Panc1 (cell line): ENCODE measurements at regions not wholly inside any gene's neighbourhood (a gene's known extent, or its start where the extent isn't known, plus 50 kb on each side); places are given as distances from the start of the nearest gene placed in this dataset.

Experiments
- ATAC-seq: fragments of 200-7000 bp; cut with Tn5 transposase; 2 replicates; pipeline ENCODE4 v1.9.1; 2020; ENCODE audit warnings: mild to moderate bottlenecking, moderate library complexity
- BruUV-seq: library from RNA; stranded (reverse); fragments of 400-500 nt; replicated peaks from 2 replicates; lab custom pipeline; 2021; lab: Mats Ljungman, UMichigan
- CTCF ChIA-PET: fragments of 300-600 bp; sonication (Branson Sonifier 250); formaldehyde crosslinking; loops from one replicate; lab custom pipeline; 2022; ENCODE audit warnings: antibody characterized with exemption; lab: Charles Lee
- POLR2A ChIA-PET: fragments of 300-600 bp; sonication (Branson Sonifier 250); formaldehyde crosslinking; loops from one replicate; lab custom pipeline; 2022; ENCODE audit warnings: antibody characterized with exemption; lab: Charles Lee
- DNase-seq: peaks from one replicate; pipeline ENCODE4 v3.0.0-alpha.2; 2010; ENCODE audit warnings: low read depth, low spot score
- H3K27ac ChIP-seq: 2 replicates; pipeline ENCODE4 v1.5.1; 2011; ENCODE audit warnings: mild to moderate bottlenecking, low read length, inconsistent platforms
- H3K27me3 ChIP-seq: fragments of 200-500 bp; sonication (Bioruptor generic); 2 replicates; pipeline ENCODE4 v1.6.0; 2014; ENCODE audit warnings: low read length, inconsistent platforms; ENCODE audit not compliant: control insufficient read depth, insufficient read depth
- H3K36me3 ChIP-seq: fragments of 200-500 bp; sonication (Bioruptor generic); 2 replicates; pipeline ENCODE4 v1.5.1; 2014; ENCODE audit warnings: inconsistent platforms, mild to moderate bottlenecking, low read length, moderate library complexity; ENCODE audit not compliant: control insufficient read depth, insufficient read depth
- H3K4me1 ChIP-seq: 2 replicates; pipeline ENCODE4 v1.5.1; 2011; ENCODE audit warnings: inconsistent platforms, mild to moderate bottlenecking, low read length, moderate library complexity; ENCODE audit not compliant: control insufficient read depth, insufficient read depth
- H3K4me3 ChIP-seq, 2 experiments: 2 replicates each; pipeline ENCODE4 v1.5.1; 2011 to 2012; ENCODE audit warnings: low read depth in 2 of 2, low read length in 2 of 2, mild to moderate bottlenecking in 2 of 2, inconsistent platforms in 1 of 2, moderate library complexity in 1 of 2
- H3K9me3 ChIP-seq: fragments of 200-500 bp; sonication (Bioruptor generic); 2 replicates; pipeline ENCODE4 v1.5.1; 2014; ENCODE audit warnings: low read depth, mild to moderate bottlenecking, inconsistent platforms, low read length, moderate library complexity; ENCODE audit not compliant: control insufficient read depth, insufficient read depth
- POLR2AphosphoS5 ChIP-seq: IDR thresholded peaks from 2 replicates; pipeline ENCODE4 v1.6.1; 2012; ENCODE audit warnings: mild to moderate bottlenecking, low read depth, low read length, moderate library complexity
- SIN3A ChIP-seq: IDR thresholded peaks from 2 replicates; pipeline ENCODE4 v1.6.1; 2012; ENCODE audit warnings: low read depth, mild to moderate bottlenecking, low read length, moderate library complexity, borderline replicate concordance; ENCODE audit not compliant: insufficient read depth
- TCF7L2 ChIP-seq: IDR thresholded peaks from 2 replicates; pipeline ENCODE4 v1.6.1; 2011; ENCODE audit warnings: mild to moderate bottlenecking, low read depth, low read length, inconsistent platforms
- in situ Hi-C: cut with HindIII; loops from 2 replicates; pipeline ENCODE4 v1.10.0; 2016; ENCODE audit warnings: low sequenced_read_pairs, low pct_unique_long_range_greater_than_20kb
- intact Hi-C: fragments of 100-400 bp; cut with micrococcal nuclease; formaldehyde crosslinking; loops from one replicate; pipeline ENCODE4 v1.10.0; 2022; ENCODE audit not compliant: unreplicated experiment
- TF ChIP-seq, protein P1 (sequence below): fragments of 450-650 bp; IDR thresholded peaks from 2 replicates; pipeline ENCODE4 v1.5.1; 2017; ENCODE audit warnings: mild to moderate bottlenecking
- TF ChIP-seq, protein P2 (sequence below), 2 experiments: IDR thresholded peaks; 2 replicates each; pipeline ENCODE4 v1.6.1; 2011 to 2012; ENCODE audit warnings: low read depth in 2 of 2, control low read depth in 1 of 2, low read length in 1 of 2, mild to moderate bottlenecking in 1 of 2, moderate library complexity in 1 of 2; ENCODE audit not compliant: insufficient read depth in 1 of 2

DNA sequence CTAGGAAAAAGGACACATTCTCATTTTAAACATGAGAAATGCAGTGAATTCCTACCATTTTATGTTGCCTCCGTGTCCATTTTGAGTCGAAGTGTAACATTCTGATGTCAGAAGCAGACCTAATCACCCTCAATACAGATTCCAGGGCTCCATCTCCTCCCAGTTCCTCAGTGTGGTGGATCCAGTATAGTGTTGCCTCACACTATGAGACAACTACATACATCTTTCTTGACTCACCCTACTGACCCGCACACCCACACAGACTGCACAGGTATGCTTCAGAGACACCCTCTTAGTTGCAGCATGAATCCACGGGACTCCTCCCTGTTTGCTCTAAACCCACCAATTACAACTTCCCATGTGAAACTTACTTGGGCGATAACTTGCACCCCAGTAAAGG, 564.9 kb downstream of the SEMA5A start:
- Histone ChIP-seq H3K27me3 (no peaks in the 10 kb centered on the region), H3K4me3 (no peak overlapping the region), H3K27ac (no peak overlapping the region), H3K36me3 (no peaks in the 10 kb centered on the region), H3K4me1 (no peaks in the 10 kb centered on the region), H3K9me3 (no peaks in the 10 kb centered on the region)
- DNase-seq (no peak), ATAC-seq (no peak)
- no TSS peak for BruUV-seq
- in situ Hi-C loops (no loop called here), intact Hi-C loops (no loop called here)
- TF ChIP-seq TCF7L2 (no peak), POLR2AphosphoS5 (no peak), SIN3A (no peak)
- TF ChIP-seq, protein P1, sequence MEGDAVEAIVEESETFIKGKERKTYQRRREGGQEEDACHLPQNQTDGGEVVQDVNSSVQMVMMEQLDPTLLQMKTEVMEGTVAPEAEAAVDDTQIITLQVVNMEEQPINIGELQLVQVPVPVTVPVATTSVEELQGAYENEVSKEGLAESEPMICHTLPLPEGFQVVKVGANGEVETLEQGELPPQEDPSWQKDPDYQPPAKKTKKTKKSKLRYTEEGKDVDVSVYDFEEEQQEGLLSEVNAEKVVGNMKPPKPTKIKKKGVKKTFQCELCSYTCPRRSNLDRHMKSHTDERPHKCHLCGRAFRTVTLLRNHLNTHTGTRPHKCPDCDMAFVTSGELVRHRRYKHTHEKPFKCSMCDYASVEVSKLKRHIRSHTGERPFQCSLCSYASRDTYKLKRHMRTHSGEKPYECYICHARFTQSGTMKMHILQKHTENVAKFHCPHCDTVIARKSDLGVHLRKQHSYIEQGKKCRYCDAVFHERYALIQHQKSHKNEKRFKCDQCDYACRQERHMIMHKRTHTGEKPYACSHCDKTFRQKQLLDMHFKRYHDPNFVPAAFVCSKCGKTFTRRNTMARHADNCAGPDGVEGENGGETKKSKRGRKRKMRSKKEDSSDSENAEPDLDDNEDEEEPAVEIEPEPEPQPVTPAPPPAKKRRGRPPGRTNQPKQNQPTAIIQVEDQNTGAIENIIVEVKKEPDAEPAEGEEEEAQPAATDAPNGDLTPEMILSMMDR = no peak
- TF ChIP-seq, protein P2, sequence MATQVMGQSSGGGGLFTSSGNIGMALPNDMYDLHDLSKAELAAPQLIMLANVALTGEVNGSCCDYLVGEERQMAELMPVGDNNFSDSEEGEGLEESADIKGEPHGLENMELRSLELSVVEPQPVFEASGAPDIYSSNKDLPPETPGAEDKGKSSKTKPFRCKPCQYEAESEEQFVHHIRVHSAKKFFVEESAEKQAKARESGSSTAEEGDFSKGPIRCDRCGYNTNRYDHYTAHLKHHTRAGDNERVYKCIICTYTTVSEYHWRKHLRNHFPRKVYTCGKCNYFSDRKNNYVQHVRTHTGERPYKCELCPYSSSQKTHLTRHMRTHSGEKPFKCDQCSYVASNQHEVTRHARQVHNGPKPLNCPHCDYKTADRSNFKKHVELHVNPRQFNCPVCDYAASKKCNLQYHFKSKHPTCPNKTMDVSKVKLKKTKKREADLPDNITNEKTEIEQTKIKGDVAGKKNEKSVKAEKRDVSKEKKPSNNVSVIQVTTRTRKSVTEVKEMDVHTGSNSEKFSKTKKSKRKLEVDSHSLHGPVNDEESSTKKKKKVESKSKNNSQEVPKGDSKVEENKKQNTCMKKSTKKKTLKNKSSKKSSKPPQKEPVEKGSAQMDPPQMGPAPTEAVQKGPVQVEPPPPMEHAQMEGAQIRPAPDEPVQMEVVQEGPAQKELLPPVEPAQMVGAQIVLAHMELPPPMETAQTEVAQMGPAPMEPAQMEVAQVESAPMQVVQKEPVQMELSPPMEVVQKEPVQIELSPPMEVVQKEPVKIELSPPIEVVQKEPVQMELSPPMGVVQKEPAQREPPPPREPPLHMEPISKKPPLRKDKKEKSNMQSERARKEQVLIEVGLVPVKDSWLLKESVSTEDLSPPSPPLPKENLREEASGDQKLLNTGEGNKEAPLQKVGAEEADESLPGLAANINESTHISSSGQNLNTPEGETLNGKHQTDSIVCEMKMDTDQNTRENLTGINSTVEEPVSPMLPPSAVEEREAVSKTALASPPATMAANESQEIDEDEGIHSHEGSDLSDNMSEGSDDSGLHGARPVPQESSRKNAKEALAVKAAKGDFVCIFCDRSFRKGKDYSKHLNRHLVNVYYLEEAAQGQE (IDR thresholded peaks at IDR 0.05; ENCODE audit: insufficient read depth in 1 of 2, low read depth in 2 of 2, low read length in 1 of 2) = no peak
- ChIA-PET CTCF (no interaction called here), POLR2A (no interaction called here)

DNA sequence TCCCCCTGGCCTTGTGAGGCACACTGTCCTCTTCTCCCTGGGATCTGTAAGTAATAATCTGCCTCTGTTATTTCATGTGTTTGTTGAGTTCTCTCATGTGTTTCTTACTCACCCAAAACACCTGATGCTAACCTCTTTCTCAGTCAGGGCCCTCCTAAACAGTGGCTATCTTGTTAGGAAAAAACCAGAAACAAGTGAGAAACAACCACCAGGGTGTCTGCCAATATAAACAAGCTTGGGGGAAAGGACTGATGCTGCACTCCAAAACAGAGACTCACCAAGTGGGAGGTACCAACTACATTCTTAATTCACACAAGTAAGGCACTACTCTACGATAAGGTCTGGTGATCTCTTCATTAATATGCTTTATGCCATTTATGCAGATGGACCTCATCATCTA, 564.4 kb downstream of the SEMA5A start:
- TF ChIP-seq POLR2AphosphoS5 (no peak), SIN3A (no peak), TCF7L2 (no peak)
- TF ChIP-seq, protein P1 = no peak
- TF ChIP-seq, protein P2 (IDR thresholded peaks at IDR 0.05; ENCODE audit: insufficient read depth in 1 of 2, low read depth in 2 of 2, low read length in 1 of 2) = no peak
- Histone ChIP-seq H3K27me3 (no peaks in the 10 kb centered on the region), H3K9me3 (no peaks in the 10 kb centered on the region), H3K4me3 (no peak overlapping the region), H3K4me1 (no peaks in the 10 kb centered on the region), H3K36me3 (no peaks in the 10 kb centered on the region), H3K27ac (no peak overlapping the region)
- CTCF ChIA-PET = no interaction called here
- DNase-seq = no peak
- POLR2A ChIA-PET = no interaction called here
- BruUV-seq = no TSS peak
- intact Hi-C loops = no loop called here
- no peak for ATAC-seq
- in situ Hi-C loops = no loop called here
